ENCODE measurements at regions not wholly inside any gene's neighbourhood (a gene's known extent, or its start where the extent isn't known, plus 50 kb on each side); places are given as distances from the start of the nearest gene placed in this dataset.

GRCh38 chr18:28606686-28607085 lies 429.8 kb upstream of the CDH2 start:
- H3K36me3 ChIP-seq (replicated peaks; ENCODE audit: insufficient read depth, low read depth), result no peaks in the 10 kb centered on the region
- 77% methylated on average over 2 of the region's 2 CpGs for WGBS (ENCODE audit: low lambda C conversion rate, missing lambda C conversion rate)
- no peaks in the 10 kb centered on the region for H3K9me3 ChIP-seq (ENCODE audit: low read depth)
- no peak for DNase-seq (ENCODE audit: low spot score)
- H3K9me2 ChIP-seq (replicated peaks; ENCODE audit: insufficient read depth), result no peaks in the 10 kb centered on the region
- no peak overlapping the region for H3K4me3 ChIP-seq
- H2AFZ ChIP-seq, result no peak overlapping the region
- H3K27me3 ChIP-seq, result no peaks in the 10 kb centered on the region
- H3K4me1 ChIP-seq (ENCODE audit: insufficient read depth), result no peaks in the 10 kb centered on the region
- H3K79me2 ChIP-seq, result no peaks in the 10 kb centered on the region
- TF ChIP-seq EZH2 (IDR thresholded peaks at IDR 0.05; ENCODE audit: borderline replicate concordance) (no peak), CTCF (IDR thresholded peaks at IDR 0.05; ENCODE audit: poor library complexity) (no peak), EZH2phosphoT487 (IDR thresholded peaks at IDR 0.05; ENCODE audit: low read depth, severe bottlenecking, unreplicated experiment) (no peak)
- no peak overlapping the region for H3K4me2 ChIP-seq
- H3K27ac ChIP-seq, result no peak overlapping the region
- no peaks in the 10 kb centered on the region for H4K20me1 ChIP-seq (ENCODE audit: insufficient read depth, poor library complexity, severe bottlenecking)

GRCh38 chr18:28602391-28602790 lies 425.5 kb upstream of the CDH2 start:
- no peak overlapping the region for H3K27ac ChIP-seq
- H2AFZ ChIP-seq, result no peak overlapping the region
- no peak for DNase-seq (ENCODE audit: low spot score)
- TF ChIP-seq EZH2 (IDR thresholded peaks at IDR 0.05; ENCODE audit: borderline replicate concordance) (no peak), CTCF (IDR thresholded peaks at IDR 0.05; ENCODE audit: poor library complexity) (no peak), EZH2phosphoT487 (IDR thresholded peaks at IDR 0.05; ENCODE audit: low read depth, severe bottlenecking, unreplicated experiment) (no peak)
- no peaks in the 10 kb centered on the region for H3K4me1 ChIP-seq (ENCODE audit: insufficient read depth)
- no peaks in the 10 kb centered on the region for H3K79me2 ChIP-seq
- no peaks in the 10 kb centered on the region for H4K20me1 ChIP-seq (ENCODE audit: insufficient read depth, poor library complexity, severe bottlenecking)
- no peaks in the 10 kb centered on the region for H3K27me3 ChIP-seq
- no peaks in the 10 kb centered on the region for H3K36me3 ChIP-seq (replicated peaks; ENCODE audit: insufficient read depth, low read depth)
- no peak overlapping the region for H3K4me2 ChIP-seq
- no peaks in the 10 kb centered on the region for H3K9me2 ChIP-seq (replicated peaks; ENCODE audit: insufficient read depth)
- no peak overlapping the region for H3K4me3 ChIP-seq
- H3K9me3 ChIP-seq (ENCODE audit: low read depth), result no peaks in the 10 kb centered on the region

- TF ChIP-seq EZH2 (IDR thresholded peaks at IDR 0.05; ENCODE audit: borderline replicate concordance), result no peak
- TF ChIP-seq EZH2phosphoT487 (IDR thresholded peaks at IDR 0.05; ENCODE audit: low read depth, severe bottlenecking, unreplicated experiment), result no peak
- no peak for TF ChIP-seq CTCF (IDR thresholded peaks at IDR 0.05; ENCODE audit: poor library complexity)
- Histone ChIP-seq H2AFZ (no peak overlapping the region), H3K79me2 (no peaks in the 10 kb centered on the region), H3K4me1 (ENCODE audit: insufficient read depth) (no peaks in the 10 kb centered on the region), H3K27ac (no peak overlapping the region), H3K9me3 (ENCODE audit: low read depth) (no peaks in the 10 kb centered on the region), H3K27me3 (no peaks in the 10 kb centered on the region), H3K4me3 (no peak overlapping the region), H3K36me3 (replicated peaks; ENCODE audit: insufficient read depth, low read depth) (no peaks in the 10 kb centered on the region), H3K9me2 (replicated peaks; ENCODE audit: insufficient read depth) (no peaks in the 10 kb centered on the region), H3K4me2 (no peak overlapping the region), H4K20me1 (ENCODE audit: insufficient read depth, poor library complexity, severe bottlenecking) (no peaks in the 10 kb centered on the region)
- WGBS (ENCODE audit: low lambda C conversion rate, missing lambda C conversion rate), result 73% methylated on average over 4 of the region's 4 CpGs
- DNase-seq (ENCODE audit: low spot score), result no peak
These were observed 417.1 kb upstream of the CDH2 start for GRCh38 chr18:28594034-28594433.

Measured in hepatocyte (in vitro differentiated cells).